Uterus (tissue), 2 donors: ENCODE measurements at regions not wholly inside any gene's neighbourhood (a gene's known extent, or its start where the extent isn't known, plus 50 kb on each side); places are given as distances from the start of the nearest gene placed in this dataset.

ENCODE experiments used
- CTCF ChIP-seq, 4 experiments: fragments of 200-600 bp in 2 of 4; fragments of 450-650 bp in 2 of 4; sonication (generic) in 2 of 4; IDR thresholded peaks; one replicate each; pipeline ENCODE4 v1.5.1; 2016 to 2019; ENCODE audit warnings: antibody characterized with exemption in 4 of 4, mild to moderate bottlenecking in 2 of 4, moderate library complexity in 1 of 4
- POLR2A ChIP-seq, 2 donors: fragments of 450-650 bp; IDR thresholded peaks; one replicate each; pipeline ENCODE4 v1.6.1; 2016; ENCODE audit warnings: antibody characterized with exemption in 2 of 2, mild to moderate bottlenecking in 1 of 2, moderate library complexity in 1 of 2

- TF ChIP-seq CTCF (IDR thresholded peaks at IDR 0.05) (no peak), POLR2A (IDR thresholded peaks at IDR 0.05) (no peak)
These were observed 359.9 kb downstream of the TXNL1 start for GRCh38 chr18:56278421-56279003.
